Stimulated activated CD4-positive, alpha-beta T cell treated with anti-CD3 and anti-CD28 coated beads, Interleukin-2, amount 100 ng/mL, for 48 hours (primary cell): ENCODE measurements at regions not wholly inside any gene's neighbourhood (a gene's known extent, or its start where the extent isn't known, plus 50 kb on each side); places are given as distances from the start of the nearest gene placed in this dataset.
"Not testable (repeated sequence)": the region's sequence is repeated elsewhere in the genome, so short reads cannot be mapped to it uniquely, and the experiment has no call there.

ENCODE experiments used
- DNase-seq, 2 donors: peaks; one replicate each; pipeline ENCODE4 v3.0.0-alpha.2; 2020

DNA sequence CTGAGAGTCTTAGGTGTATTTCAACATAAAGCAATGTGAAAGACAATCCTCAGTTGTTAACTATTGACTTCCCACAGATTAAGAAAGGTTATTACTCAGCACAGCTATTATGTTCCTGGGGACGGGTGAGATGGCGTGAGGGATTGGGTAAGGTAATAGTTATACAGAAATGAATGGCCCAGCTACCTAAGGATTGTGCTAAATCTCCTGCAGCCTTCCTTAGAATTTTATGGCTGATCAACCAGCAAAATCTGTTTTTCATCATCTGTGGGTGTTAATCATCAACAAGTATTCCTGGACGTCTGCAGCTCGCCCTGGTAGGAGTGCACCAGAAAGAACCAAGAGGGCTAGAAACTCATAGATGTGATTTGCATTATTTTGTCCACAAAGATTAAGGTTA lies 146.0 kb upstream of the IVNS1ABP start:
- no peak for DNase-seq

DNA sequence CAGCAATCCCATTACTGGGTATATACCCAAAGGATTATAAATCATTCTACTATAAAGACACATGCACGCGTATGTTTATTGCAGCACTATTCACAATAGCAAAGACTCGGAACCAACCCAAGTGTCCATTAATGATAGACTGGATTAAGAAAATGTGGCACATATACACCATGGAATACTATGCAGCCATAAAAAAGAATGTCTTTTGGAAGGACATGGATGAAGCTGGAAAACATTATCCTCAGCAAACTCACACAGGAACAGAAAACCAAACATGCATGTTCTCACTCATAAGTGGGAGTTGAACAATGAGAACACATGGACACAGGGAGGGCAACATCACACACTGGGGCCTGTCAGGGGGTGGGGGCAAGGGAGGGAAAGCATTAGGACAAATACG lies 143.7 kb upstream of the IVNS1ABP start:
- not testable (repeated sequence) for DNase-seq

DNA sequence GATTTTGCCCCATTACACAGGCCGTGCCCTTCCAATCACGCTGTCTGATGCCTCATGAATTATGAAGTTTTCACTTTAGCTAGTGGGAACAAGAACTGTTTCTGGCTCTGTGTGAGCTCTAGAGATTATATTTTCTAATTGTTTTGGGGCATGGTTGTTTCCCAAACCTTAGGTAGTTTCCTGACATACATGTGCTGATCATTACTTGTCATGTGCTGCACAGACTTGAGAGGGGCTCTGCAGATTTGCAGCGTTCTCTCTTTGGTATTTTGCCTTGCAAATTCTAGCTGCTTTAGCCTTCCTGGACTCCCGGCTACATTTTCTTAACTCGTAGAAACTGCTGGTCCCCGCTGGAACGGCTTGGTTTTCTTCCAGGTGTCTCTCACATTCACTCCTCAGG lies 142.1 kb upstream of the IVNS1ABP start:
- no peak for DNase-seq

DNA sequence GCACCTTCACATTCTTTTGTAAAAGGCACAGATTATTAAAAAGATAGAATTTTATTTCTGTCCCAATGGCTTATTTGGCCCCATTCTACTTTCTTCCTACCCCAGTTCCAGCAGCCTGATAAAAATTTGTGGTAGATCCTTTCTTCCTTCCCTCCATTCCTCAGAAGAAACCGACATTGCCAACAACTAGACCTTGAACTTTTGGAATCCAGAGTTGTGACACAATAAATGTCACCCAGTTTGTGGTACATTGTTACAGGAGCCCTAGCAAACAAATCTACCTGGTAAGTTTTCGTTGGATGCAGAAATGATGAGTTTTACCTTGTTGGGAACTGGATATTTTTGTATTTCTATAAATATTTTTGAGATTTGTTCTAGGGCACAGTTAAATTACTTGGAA lies 141.6 kb upstream of the IVNS1ABP start:
- DNase-seq, result no peak

DNA sequence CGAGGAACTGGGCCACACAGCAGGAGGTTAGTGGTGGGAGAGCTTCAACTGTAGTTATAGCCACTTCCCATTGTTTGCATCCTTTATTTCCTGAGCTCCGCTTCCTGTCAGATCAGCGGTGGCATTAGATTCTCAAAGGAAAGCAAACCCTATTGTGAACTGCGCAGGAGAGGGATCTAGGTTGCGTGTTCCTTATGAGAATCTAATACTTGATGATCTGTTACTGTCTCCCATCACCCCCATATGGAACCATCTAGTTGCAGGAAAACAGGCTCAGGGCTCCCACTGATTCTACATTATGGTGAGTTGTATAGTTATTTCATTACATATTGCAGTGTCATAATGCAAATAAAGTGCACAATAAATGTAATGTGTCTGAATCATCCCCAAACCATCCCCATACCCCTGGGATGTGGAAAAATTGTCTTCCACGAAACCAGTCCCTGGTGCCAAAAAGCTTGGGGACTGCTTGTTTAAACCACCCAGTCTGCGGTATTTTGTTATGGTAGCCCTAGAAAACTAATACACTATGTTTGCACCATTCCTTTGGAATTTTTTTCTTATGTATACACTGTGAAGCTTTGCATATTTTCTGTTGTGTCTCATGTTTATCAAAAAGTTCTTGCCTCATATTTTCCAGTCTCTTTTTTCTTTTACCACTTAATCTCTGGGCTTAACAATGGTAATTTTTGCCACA lies 136.6 kb upstream of the IVNS1ABP start:
- DNase-seq, result no peak

DNA sequence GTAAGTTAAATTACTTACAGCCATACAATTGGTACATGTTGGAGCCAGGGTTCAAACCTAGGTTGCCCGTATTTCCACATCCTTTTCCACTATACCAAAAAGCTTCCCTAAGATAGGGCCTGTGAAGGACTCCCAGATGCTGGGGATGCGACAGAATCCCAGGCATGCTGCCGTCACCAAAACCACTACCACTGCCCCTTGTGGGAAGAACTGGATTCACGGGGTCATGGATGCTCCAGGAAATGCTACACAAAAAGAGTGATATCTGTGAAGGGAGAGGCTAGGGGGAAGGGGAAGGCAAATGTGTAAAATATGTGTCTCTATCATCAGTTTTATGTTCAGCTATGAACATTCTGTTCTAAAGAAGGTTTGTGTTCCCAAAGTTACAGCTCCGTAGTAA lies 133.9 kb upstream of the IVNS1ABP start:
- DNase-seq, result no peak

DNA sequence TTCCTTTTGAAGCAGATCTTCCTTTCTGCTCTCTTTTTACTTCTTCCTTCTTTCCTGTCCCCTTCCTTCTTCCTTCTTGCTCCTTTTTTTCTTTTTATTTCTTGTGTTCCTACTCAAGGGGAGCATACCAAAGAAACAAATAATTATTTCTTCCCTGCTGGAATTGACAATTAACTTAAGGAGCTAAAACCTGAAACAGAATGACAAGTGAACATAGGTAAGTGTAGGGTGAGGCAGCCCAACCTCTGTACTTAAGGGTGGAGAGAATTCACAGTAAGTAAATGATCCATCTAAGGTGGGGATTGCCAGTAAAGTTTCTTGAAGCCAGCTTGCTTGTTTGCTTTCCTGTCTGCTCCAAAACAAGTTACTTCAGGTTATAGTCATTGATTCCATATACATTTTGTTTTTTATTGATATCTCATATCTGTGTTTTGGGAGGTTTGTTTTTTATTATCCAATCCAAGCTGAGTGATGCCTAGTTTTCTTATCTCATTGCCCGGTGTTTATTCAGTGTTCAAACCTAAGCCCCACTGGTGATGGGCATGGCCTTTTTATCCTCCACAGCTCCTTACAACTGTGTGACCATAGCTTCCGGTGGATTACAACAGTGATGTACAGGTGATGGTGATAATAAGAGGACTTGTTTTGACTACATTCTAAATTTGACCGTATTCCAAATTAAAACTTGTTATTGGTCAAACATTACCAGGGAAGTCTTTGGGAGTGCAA lies 133.2 kb upstream of the IVNS1ABP start:
- no peak for DNase-seq

DNA sequence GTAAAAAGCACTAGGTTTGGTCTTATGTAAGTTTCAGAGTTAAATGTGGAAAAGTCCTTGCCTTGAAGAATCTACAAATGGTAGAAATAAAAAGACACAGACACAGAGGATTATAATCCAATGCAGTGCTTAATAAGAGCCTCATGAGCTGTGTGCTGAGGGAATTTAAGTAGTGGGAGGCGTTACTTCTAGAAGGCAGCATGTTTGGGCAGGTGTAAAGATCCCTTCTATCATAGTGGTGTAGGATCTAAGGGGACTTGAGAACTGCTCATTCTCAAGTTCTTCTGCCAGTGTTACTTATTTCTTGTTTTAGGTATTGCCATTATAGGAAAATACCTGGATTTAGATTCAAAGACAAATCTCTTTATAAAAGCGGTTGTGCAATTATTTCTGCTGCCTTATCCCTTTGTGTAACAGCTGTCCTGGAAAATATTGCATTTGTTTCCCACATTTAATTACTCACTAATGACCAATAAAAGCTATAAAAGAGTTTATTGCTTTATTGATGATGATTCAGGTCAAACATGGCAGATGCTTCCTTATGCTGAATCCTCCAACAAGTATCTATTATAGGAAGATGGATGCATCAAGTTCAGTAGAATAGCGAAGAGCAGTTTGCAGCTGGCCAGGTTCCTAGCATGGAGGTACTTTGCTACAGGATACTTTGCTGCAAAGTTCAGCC lies 132.5 kb upstream of the IVNS1ABP start:
- no peak for DNase-seq

DNA sequence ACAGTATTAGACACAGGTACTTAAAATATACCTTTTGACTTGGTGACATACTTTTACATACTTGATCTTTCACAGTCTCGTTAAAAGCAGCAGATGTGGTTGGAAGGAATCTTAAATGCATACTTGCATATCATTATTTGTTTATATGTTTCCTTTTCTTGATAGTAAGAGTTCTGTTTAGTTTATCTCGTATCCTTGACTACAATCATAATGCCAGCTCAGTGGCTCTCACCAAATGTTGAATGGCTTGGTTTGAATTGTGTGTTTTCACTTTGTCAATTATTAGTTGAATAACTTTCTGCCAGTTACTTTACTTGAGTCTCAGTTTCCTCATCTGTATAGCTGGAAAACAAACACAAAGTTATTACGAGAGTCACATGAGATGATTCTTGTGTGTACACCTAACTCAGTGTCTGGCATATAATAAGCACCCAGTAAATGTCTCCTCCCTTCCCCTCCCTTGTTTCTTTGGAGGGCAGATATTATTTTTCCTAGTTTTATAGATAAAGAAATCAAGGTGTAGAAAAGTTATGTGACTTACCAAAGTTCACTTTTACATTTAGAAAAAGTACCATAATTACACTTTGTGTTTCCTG lies 131.6 kb upstream of the IVNS1ABP start:
- no peak for DNase-seq

DNA sequence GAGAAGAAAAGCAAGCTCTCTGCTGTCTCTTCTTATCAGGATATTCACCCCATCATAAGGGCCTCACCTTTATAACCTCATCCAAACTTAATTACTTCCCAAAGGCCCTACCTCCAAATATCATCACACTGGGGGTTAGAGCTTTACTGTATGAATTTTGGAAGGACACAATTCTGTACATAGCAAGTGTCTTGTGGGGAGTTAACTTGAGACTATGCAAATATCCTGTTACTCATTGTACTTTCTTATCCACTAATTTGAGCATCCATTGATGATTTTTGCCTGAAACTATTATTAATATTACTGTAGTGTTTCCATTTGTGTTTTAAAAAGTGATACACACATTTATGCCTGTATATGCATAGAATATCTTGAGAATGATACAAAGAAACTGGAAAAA lies 129.1 kb upstream of the IVNS1ABP start:
- DNase-seq, result no peak

DNA sequence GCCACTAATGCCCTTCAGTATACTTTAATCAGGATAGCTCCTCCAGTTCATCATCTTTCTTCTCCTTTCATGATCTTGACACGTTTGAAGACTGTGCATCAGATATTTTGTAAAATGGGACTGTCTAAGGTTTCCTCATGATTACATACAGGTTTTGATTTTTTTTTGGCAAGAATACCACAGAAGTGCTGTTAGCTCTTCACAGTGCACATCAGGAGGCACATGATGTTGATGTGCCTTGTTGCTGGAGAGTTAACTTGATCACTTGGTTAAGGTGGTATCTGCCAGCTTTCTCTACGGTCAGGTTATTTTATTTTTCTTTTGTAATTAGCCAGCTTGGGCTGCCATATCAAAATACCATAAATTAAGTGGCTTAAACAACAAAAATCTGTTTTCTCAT lies 128.6 kb upstream of the IVNS1ABP start:
- DNase-seq, result no peak

DNA sequence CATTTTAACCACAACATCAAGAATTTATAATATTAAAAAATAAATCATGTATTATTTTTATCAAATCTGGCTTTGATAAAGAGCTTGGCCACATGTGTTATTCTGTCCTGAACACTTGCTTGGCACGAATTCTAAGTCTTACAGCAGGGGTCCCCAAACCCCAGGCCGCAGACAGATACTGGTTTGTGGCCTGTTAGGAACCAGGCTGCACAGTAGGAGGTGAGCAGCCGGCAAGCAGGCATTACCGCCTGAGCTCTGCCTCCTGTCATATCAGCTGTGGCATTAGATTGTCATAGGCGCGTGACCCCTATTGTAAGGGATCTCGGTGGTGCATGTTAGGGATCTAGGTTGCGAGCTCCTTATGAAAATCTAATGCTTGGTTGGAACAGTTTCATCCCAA lies 127.6 kb upstream of the IVNS1ABP start:
- DNase-seq, result no peak

DNA sequence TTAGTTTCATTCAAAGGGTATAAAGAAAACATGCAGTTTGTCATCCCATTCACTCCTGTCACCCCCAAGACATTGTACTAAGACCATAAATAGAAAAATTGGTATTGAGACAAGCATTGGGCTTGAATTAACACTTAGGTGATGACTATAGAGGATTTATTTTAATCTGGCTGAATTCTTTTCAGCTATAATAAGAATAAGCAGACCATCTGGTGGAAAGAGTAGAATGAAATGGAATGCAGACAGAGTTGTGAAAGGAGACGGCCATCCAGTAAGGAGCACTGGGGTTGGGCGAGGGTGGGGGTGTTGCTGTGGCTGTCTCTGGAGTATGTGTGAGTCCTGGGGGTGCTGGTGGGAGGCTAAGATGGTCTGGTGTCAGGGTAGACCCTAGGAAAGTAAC lies 125.0 kb upstream of the IVNS1ABP start:
- no peak for DNase-seq

DNA sequence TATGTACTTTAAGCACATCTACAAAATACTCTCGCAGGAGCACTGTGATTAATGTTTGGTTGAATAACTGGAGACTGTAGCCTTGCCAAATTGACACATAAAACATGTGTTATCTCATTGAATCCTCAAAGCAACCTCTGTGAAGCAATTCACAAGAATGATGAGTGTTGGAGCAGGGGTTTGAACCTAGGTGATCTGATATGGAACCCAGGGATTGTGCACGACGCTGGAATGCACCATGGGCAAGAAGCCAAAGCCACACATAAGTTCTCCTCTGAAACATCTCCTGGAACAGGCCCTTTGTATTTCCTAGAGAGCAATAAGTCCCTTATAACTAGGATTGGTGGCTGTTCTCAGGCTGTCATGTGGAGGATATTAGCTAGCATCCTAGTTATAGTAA lies 124.6 kb upstream of the IVNS1ABP start:
- no peak for DNase-seq

DNA sequence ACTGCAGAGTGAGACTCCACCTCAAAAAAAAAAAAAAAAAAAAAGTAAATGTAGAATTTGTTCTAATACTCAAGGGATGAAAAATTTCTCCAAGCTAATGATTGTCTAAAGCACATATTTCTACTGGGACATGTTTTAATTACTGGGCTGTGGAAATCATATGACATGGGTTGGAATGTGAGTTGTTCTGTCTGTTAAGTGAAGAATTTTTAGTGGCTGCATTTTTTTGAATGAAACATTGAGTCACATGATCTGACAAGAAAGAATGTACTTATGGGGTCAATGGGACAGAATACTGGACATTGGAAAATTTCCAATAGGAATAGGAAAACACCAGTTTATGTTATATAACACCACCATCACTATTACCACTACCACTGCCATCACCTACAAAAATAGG lies 123.8 kb upstream of the IVNS1ABP start:
- no peak for DNase-seq

DNA sequence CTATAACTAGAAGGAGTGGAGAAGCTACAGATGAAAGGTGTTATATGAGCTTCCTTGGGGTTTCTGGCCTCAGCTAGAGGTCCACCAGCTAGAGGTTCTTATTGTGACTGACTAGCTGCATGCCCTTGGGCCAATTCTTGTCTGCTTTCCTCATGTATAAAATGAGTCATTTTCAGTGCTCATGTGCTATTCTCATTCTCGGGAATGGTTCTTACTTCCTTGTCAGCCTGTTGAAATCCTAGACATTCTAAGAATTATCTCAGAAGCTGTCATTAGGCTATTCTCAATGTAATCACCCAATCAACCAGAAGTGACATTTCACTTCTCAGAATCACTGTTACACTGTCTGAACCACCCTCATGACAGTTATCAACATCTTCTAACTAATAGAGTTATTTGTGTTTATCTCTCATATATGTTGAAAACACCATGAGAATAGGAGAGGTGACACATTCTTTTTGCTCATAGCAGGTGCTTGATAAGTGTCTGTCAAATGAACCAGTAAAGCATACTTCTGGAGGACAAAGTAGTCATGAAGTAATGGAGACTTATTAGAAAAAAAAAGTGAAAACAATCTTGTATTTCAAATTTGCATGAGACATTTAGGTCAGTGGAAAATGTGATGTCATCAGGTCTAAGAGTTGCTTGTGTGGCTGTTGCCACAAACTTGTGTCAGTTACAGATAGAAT lies 122.8 kb upstream of the IVNS1ABP start:
- DNase-seq, result peak in 1 of 2 donors; percentile 22

DNA sequence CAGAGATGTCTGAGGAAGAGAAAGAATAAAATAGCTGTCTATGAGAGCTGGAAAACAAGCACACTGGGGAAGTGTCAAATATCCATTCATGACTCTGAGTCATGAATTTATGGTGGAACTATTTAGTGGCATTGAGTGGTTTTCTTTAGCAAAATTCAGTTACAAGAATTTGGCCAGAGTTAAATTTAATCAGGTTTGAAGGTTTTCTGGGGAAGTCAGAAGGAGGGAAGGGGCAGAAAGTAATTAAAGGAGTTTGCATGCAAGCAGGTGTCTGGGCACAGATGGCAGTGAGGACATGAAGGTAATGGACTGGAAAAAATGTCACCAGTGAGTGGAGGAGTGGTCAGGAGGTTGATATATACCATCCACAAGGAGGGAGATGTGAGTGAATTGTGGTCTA lies 121.9 kb upstream of the IVNS1ABP start:
- DNase-seq, result no peak

DNA sequence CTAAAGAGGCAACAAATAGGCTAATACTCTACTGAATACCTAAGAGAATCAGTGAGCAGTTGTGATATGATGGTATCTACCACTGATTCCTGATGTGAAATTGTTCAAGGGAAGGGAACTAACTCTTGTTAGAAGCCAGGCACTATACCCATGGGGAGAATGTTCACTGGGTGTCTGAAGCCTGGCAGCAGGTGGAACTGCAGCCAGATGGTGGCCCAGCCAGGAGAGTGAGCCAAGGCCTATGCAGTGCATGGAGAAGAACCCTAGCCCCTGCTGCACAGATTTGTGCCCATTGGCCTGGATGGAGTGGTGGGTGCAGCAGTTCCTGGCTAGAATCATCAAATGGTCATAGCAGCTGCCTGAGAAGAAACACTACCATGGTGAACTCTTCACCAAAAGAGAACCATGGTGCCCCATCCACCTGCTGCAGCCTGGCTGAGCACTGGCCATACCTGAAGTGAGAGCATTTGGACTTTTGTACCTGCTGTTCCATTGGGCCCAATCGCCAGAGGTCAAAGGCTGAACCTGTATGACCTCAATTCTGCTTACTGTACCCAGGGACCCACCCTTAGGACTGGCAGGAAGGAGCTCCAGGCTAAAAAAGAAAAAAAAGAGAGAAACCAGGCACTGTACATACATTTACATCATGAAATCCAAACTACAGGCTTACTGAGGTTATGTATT lies 118.8 kb upstream of the IVNS1ABP start:
- DNase-seq, result no peak

DNA sequence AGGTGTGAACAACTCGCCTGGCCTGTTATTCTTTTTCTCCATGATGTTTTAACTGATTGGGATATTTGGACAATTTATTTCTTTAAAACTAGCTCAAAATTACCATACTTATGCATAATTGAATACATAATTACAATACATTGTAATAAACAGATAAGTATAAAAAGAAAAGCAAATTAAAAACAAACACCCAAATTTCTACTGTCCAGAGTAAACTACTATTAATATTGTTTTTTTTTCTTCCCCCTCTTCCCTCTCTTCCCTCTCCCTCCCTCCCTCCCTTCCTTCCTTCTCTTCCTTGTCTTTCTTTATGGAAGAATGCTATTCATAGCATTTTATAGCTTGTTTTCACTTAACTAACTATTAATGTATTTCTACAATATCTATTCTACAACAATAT lies 117.7 kb upstream of the IVNS1ABP start:
- no peak for DNase-seq

DNA sequence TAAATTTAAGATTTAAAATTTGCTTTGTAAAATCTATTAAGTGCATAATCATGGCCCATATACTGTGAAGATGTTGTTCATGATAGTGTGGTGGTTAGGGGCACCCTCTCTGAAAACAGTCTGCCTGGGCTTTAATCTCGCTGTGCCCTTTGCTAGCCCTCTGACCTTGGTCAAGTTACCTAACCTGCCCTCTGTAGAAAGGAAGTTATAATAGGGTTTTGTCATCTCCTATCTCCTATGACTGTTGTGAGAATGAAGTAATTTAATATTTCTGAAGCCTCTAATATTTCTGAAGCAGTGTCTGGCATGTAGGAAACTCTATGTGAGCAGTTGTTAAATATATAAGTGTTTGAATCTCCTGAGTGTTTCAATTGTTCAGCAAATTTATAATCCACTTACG lies 116.6 kb upstream of the IVNS1ABP start:
- DNase-seq, result no peak

DNA sequence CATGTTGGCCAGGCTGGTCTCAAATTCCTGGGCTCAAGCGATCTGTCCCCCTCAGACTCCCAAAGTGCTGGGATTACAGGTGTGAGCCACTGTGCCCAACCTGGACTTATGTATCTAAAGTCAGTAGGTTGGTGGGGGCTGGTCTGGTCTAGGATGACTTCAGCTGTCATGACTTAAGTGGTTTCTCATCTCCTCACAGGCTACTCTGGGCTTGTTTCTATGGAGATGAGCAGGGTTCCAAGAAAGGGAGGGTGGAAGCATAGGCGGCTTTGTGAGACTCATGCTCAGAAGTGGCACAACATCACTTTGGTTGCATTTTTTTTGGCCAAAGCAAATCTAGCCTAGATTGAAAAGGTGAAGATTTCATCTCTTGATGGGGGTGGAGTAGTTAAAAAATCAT lies 115.9 kb upstream of the IVNS1ABP start:
- no peak for DNase-seq

DNA sequence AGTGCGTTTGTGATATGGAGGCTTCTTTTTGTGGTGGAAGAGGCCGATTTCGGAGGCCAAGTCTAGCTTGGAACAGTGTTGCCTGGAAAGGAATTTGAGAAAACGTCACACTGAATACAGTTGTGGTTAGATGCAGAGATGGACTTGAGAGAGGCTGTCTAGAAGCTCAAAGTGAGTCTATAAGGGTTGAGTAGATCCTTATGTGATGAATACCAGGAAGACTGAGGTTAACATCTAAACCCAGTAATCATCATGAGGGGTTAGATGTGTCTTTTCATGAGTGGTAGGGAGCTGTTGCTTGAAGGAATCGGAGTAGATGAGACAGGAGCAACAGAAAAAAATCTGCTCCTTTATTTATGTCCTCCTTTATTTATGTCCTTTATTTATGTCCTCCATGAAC lies 114.6 kb upstream of the IVNS1ABP start:
- DNase-seq, result no peak

DNA sequence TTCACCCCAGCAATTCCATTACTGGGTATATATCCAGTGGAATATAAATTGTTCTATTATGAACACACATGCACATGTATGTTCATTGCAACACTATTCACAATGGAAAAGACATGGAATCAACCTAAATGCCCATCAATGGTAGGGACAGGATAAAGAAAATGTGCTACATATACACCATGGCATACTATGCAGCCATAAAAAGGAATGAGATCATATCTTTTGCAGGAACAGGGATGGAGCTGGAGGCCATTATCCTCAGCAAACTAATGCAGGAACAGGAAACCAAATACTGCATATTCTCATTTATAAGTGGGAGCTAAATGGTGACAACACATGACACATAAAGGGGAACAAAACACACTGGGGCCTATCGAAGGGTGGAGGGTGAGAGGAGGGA lies 112.6 kb upstream of the IVNS1ABP start:
- DNase-seq, result not testable (repeated sequence)
